Endothelial cell of hepatic sinusoid (primary cell): ENCODE measurements at regions not wholly inside any gene's neighbourhood (a gene's known extent, or its start where the extent isn't known, plus 50 kb on each side); places are given as distances from the start of the nearest gene placed in this dataset.

Source experiments
- in situ Hi-C: cut with HindIII; loops from 2 replicates; pipeline ENCODE4 v1.10.0; 2017; ENCODE audit warnings: low sequenced_read_pairs

DNA sequence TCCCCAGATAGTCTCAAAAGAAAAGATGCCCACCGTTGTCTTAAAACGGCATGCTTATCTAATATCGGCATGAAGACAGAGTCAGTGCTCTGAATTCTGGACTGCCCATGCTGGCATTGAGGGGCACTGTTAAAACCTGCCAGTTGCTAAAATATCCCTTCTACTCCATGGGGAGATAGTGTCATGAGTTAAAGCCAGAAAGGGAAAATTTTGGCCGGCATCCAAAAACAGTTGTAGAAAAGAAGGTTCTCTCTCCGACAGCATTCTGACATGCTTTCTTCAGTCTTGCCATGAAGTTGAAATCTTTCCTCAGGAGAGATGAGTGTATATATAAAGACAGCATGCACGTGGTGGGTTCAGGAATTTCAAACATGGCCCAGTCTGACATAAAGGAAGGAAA is 401.3 kb upstream of the PIK3C3 start:
- in situ Hi-C loops, result no loop called here

DNA sequence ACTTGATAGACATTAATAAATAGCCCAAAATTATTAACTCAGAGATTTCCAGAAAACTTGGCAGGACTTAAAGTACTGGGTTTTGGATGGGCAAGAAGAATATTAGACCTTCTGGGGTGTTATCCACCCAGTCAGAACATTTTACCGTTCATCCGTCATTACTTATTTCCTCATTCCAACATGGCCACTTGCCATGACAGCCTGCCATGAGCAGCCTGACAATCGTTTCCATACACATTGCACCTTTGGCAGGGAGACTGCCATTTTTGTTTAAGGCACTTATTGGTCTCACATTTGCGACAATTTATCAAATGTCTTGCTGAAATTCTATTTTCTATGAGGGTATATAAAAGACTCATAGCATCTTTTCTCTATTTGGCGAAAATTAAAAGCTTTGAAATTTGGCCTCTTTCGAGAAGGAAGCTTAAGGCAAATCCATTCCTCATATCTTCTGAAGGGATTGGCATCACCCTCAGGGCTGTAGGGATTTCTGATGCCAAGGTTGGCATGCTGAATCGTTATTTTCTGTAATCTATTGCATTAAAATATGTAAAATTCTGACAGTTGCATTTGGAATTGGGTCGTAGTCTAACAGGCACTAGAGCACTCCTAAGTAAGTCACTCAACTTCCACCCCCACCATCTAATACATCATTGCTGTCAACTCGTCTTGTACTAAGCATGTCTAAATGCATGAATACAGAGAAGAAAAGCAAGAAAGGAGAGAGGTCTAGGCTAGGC is 406.3 kb upstream of the PIK3C3 start:
- in situ Hi-C loops, result no loop called here

DNA sequence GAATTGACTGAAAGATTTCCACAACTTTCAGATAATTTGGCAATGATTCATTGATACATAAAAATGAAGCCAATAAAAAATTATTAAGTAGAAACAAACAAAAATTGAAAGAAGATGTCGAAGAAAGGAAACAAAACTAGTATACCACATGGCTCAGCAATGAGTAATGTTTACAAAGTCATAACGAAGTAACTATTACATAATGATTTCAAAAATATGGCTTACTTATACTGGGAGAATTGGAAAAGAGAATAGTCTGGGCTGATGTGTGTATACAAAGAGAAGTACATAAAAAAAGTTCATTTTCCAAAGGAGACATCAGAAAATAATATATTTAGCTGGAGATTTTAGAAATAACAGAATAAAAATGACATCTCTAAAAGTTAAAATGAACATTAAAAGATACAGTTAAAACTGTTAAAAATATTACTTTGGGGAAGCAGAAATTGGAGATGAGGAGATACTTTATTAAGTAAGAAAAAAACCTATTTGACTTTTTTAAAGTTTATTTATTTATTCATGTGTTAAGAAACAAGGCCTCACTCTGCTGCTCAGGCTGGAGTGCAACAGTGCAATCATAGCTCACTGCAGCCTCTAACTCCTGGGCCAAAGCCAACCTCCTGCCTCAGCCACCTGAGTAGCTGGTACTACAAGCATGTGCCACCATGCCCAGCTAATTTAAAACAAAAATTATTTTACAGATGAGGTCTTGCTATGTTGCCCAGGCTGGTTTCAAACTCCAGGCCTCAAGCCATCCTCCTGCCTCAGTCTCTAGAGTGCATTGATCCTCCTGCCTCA is 409.7 kb upstream of the PIK3C3 start:
- in situ Hi-C loops, result no loop called here

DNA sequence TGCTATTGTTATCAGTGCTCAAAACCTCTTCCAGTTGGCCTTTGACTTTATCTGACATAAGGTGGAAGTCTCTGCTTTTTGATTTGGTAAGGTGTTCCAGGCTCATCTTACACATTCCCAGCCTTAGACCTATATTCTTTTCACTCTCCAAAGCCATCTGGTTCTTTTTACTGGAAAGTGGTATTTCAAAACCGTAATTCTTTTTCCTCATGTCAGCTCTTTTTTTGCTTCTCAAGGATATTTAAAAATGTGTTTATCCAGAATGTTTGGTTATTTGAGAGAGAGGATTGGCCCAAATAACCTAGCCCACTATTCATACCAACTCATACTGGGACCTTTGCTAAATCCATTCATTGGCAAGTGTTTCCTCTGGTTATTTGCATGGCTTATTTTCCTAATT is 411.2 kb upstream of the PIK3C3 start:
- in situ Hi-C loops, result no loop called here

DNA sequence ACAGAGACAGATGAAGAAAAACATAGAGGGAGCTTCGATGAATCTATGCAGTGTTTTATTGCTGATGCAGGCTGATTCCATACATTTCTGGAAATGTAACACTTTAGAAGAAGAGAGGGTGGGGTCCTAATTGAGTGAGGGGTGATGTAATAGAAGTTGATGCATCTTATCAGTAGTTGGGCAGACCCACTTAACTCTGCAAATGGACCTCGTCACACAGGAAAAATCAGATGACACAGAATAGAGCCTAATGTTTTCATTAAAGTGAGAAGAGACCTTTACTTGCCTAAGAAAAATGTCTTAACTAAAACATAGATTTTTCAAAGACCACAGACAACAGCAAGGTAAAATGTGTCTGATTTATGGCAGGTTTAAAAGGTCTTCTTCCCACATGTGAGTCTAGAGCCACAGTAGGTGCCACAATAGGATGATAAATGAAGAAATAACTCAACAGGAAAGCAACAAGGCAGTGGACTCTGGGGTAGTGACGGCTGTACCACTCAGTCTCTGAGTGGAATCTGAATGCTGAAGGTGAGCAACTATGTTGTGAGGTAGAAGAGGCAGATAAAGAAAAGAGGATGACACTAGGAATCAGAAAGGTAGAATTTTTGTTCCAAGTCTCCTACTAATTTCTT is 414.7 kb upstream of the PIK3C3 start:
- in situ Hi-C loops, result no loop called here

DNA sequence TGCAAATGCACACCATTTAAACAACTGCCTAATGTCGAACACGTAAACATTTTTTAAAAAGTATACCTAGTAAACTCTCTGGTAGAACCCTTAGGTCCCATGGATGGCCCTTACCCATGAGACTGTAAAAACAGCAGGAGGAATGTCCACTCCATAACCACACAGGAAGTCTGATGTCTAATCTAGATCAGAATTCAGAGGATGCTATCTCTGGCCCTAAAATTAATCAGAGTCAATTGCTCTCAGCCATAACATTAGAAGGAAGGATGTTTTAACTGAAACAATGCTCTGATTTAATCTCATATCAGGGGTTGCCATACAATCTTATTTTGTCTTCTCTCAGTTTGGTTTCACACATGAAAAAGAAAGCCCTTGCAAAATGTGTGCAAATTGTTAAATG is 416.3 kb upstream of the PIK3C3 start:
- in situ Hi-C loops, result no loop called here

DNA sequence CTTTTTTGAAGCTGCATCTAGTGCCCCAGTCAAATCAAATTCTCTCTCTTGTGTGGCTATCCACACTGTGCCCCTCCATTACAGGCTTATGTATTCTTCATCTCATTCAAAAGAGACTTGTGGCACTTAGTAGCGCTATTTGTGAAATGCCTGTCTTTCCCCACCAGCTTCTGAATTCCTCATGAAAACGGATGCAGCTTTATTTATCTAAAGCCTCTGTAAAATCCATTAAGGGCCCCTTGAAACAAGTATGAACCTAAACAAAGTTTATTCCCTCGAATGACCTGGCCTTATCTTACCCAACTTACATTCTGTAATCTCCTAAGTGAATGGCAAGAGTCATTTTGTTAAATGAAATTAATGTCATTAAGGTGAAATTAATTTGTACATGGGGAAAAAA is 417.4 kb upstream of the PIK3C3 start:
- in situ Hi-C loops, result no loop called here

DNA sequence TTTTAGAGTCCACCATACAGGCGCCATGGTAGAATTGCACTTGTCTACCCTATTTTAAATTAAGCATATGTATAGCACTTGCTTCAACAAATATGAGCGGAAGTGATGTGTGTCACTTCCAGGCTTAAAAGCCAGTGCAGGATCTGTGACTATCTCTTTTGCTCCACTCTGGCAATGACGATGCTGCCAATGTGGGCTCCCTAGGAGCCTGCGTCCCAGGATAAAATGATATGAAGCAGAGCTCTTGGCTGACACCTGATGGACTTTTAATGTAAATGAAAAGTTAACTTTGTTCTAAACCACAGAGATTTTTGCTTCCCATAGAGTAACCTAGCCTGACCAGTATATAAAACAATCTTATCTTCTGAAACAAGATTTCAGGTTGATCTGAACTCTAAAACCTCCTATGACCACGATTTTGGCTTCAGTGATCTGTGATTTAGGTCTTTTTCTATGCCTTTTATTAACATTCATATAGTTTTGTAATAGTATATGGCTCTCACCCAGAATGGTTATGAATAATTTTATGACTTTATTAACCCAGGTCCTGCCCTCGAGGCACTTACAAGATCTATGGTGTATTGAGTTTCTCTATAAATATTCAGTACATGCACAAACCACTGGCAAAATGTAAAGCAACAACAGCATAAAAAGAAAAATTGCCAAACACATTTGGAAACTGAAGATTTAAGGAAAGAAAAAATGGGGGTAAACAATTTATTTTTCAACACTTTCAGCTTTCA is 422.5 kb upstream of the PIK3C3 start:
- in situ Hi-C loops, result no loop called here

DNA sequence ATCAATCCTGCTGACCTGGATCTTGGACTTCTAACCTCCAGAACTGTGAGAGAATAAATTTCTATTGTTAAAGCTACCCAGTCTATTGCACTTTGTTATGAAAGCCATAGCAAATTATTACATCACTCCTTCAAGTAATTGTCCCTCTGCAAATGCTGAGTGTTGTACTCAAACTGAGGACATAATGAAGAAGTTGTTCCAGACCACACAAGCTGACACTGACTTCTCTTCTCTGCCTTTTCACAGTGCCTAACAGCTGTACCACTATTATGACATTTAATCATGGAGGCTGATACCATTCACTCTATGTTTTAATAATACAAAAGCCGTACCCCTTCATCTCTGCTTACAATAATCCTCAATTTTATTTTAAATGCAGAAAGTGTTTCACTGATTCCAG is 424.1 kb upstream of the PIK3C3 start:
- in situ Hi-C loops, result no loop called here

DNA sequence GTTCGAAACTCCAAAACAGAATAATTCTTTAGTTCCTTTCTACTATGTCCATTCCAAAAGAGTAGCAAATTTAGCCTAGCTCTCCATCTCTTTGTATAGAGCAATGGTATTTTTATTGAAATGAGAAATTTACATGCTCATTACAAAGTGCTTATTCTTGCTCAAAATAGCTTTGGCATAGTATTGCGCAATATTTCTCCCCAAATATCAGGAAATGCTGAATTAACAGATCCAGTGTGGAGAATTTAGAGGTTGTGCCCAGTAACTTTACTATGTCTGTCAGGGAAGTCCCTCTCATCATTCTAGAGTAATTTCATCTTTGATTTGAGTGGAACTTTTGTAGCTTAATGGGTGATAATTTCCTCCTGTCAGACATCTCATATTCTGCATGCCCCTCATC is 425.9 kb upstream of the PIK3C3 start:
- in situ Hi-C loops, result no loop called here

DNA sequence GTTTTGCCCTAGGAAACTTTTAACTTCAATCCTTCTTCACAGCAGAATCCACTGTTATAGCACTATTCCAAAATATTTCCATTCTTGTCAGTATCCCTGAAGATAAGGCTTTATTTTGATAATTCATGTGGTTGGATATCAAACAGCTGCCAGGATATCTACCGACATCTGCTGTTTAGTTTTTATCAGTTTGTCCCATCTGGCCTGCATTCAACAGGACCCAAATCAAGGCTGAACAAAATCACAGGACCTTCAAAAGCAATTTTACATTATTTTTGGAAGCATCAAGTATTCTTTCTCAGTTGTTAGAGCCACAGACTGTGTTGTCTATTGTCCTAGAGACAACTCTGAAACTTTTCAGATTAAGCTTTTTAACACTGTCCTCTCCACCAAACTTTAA is 429.0 kb upstream of the PIK3C3 start:
- in situ Hi-C loops, result no loop called here

DNA sequence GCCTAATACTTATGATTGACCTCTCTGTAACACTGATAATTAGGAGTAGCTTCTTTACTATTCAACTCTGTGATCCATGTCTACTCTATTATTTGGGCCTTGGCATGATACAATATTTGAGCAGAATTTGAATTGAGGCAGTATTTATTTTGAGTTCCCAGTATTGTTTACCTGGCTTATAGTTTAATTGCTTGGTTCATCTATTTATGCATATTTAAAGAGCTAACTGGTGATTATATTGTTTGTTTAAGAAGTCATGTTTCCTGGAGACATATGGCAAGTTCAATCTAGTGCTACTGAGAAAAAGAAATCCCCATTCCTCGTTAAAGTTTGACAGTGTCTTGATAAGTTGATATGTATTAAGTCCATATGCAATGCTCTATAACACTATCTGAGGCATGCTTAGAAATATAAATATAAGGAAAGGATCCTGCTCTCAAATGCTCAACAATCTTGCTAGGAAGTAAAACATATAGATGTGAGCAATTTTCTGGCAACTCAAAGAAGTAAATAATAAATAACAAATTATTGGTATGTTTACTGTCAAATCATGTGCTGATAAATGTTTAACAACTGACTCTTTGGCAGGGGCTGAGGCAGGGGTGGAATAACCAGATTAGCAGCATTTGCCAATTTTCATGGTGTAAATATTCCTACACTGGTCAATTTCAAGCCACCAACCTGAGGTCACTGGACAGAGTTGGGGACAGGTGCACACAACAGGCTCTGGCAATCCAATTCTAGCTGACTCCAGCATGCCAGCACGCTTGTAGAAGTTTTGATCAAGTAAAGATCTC is 430.2 kb upstream of the PIK3C3 start:
- in situ Hi-C loops, result no loop called here

DNA sequence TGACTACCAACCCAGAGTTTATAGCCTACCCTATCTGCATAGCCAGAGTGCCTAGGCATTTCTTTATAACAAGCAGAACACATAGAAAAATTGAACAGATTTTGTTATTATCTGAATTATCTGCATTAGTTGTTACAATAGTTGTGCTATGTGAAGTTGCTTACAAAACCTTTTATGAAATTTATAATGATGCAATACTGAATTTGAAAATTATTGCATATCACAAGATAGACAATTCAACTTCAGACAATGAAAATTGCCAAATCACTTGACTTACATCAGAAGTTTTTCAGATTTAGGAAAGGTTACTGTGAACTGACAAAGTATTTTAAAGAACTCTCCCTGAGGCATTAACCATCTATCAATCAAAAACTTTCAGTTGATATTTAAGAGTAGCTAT is 437.9 kb upstream of the PIK3C3 start:
- in situ Hi-C loops, result no loop called here

DNA sequence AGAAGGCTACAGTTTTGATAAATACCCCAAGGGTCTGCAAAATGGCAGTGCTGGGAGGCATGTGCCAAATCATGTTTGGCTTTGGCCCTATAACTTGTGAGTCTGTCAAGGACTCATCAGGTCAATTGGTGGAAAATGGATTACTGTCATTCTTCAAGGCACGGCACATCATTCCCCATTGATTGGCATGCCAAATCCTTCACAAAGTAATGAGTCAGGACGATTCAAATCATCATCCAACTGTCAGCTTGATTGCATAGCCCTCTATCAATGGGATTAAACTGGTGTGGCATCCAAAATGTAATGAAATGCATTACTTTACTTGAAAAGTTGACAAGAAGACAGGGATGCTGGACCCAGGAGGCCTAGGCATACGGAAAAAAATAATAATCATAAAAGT is 441.6 kb upstream of the PIK3C3 start:
- in situ Hi-C loops, result no loop called here

DNA sequence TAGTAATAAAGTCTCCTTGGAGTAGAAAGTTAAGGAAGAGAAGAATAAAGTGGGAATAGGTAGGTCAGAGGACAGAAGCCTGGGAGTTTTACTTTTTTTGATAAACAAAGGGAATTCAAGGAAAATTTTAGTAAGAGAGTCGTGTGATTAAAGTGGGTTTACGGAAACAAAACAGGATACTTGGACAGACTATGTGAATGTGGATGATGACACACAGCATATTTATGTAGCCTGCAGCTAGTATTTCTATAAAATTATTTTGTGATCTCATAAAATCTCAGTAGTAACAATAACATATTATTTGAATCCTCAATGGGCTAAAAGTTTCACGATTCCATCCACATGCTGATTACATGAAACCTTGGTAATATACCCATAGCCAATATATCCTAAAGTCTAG is 450.7 kb upstream of the PIK3C3 start:
- in situ Hi-C loops, result no loop called here

DNA sequence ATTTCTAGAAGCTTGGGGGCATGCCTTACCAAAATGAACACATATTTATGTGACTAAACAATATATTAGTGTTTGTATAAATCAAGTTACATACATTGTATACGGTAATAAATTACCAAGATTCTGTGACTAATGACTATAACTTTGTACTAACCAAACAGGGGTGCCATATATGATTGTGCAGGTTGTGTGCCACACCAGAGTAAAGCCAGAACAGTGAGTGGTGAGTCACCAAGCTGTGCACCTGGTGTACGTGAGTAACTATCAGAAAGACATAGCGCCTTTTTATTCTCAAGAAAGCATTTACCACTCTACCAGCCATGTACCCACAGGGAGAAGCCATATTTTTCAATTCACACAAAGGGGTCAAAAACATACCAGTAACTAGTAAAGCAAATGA is 453.2 kb upstream of the PIK3C3 start:
- in situ Hi-C loops, result no loop called here

DNA sequence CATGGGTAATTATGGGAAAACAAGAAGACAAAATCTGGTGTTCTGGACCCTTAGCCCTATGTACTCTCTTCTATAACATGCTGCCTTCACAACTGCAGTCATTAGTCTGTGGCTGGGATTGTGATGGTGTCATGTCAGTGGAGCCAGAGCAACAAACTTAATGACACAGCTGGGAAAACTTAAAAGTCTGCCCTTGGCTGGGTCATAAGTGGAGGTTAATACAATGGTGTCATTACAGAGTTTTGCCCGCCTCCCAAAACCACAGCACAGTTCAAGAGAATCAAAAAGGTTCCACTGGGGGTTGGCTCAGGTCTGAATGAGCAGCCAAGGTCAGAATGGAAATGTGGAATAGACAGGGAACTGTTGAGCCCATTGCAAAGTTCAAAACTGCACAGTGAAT is 455.7 kb upstream of the PIK3C3 start:
- in situ Hi-C loops, result no loop called here

DNA sequence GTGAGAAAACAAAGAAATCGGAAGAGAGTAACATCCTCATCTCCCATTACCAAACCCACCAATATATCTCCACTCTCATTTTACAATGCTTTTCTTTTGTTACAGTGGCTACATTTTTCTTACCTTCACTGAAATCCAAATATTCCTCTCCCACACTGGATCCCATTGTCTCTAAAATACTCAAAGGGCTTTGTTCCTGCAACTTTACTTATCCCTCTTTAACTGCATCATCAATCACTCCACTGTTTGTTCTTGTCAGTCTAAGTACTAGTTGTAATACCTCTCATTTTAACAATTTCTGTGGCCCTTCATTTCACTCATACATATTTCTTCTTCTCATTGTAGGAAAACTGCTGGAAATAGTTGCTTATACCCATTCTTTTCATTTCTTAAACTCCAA is 464.2 kb upstream of the PIK3C3 start:
- in situ Hi-C loops, result no loop called here

DNA sequence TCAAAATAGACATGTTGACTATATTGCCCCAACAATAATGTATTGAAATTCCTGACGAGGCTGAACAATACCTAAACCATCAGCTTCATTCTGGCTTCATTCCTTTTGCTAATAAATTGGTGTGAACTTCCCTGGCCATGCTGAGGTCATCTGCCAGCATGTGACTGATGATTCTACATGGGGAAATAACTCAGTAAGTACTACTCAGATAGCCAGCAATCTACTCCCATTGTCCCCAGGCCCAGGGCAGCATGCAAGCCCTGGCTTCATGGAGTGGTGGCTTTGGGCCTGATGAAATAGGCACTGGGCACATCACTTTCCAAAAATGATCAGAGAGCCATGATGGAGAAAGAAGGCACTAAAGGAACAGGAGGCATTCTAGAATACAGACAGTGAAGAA is 468.5 kb upstream of the PIK3C3 start:
- in situ Hi-C loops, result no loop called here

DNA sequence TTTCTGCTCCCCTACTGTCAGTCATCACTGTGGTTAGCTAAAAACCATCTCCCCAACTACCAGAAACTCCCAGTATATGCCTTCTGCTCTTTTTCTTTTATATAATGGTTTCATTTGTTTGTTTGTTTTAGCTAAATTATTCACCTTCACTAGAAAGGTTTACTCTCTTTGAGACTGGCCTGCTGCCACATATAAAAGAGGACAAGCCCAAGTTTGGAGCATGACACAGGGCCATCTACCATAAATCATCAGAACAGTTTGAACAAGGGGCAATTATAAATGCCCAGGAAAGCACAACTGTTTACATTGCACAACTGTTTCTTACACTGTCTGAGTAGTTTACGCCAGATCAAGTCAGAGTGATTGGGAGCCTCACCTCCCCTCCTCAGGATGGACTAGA is 471.0 kb upstream of the PIK3C3 start:
- in situ Hi-C loops, result no loop called here

DNA sequence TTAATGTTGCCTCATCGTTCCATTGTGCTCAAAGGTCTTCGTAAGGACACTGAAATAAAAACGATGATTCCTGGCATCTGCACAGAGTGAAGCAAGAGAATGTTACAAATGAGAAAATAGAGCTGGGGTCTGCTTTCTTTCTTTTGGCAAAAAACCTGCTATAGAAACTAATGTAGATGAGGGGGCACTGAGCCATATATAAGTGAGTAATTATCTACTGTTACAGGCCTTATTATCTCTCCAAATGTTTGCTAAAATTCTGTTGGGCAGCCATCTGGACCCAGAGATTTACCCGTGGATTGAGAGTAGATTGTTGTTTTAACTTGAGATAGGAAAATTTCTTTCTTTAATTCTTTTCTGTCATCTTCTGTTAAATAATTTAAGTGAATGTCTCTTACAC is 472.5 kb upstream of the PIK3C3 start:
- in situ Hi-C loops, result no loop called here
